ENCODE measurements at regions not wholly inside any gene's neighbourhood (a gene's known extent, or its start where the extent isn't known, plus 50 kb on each side); places are given as distances from the start of the nearest gene placed in this dataset.
"Not testable (repeated sequence)": the region's sequence is repeated elsewhere in the genome, so short reads cannot be mapped to it uniquely, and the experiment has no call there.

- no peak for DNase-seq
- Histone ChIP-seq H3K36me3 (no peaks in the 10 kb centered on the region), H3K9me3 (peaks cover 0 to 2% (median 0%) of the 10 kb centered on the region in 8 donors), H3K27me3 (replicated peaks in 1 of 7) (peaks cover 0 to 30% (median 0%) of the 10 kb centered on the region in 7 donors), H3K27ac (no peak overlapping the region), H3K4me1 (no peaks in the 10 kb centered on the region), H3K4me3 (no peak overlapping the region)
- TF ChIP-seq, protein P1, sequence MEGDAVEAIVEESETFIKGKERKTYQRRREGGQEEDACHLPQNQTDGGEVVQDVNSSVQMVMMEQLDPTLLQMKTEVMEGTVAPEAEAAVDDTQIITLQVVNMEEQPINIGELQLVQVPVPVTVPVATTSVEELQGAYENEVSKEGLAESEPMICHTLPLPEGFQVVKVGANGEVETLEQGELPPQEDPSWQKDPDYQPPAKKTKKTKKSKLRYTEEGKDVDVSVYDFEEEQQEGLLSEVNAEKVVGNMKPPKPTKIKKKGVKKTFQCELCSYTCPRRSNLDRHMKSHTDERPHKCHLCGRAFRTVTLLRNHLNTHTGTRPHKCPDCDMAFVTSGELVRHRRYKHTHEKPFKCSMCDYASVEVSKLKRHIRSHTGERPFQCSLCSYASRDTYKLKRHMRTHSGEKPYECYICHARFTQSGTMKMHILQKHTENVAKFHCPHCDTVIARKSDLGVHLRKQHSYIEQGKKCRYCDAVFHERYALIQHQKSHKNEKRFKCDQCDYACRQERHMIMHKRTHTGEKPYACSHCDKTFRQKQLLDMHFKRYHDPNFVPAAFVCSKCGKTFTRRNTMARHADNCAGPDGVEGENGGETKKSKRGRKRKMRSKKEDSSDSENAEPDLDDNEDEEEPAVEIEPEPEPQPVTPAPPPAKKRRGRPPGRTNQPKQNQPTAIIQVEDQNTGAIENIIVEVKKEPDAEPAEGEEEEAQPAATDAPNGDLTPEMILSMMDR (IDR thresholded peaks at IDR 0.05 in 8 of 11, conservative IDR thresholded peaks at IDR 0.05 in 3 of 11), result no peak
- no peak for TF ChIP-seq POLR2A (IDR thresholded peaks at IDR 0.05)
- no peak for TF ChIP-seq POLR2AphosphoS5 (IDR thresholded peaks at IDR 0.05)
- WGBS, 5 donors, result 62 to 81% (median 74%) methylated on average over 14 of the region's 14 CpGs
- intact Hi-C loops (cut with DNase I; ENCODE audit: low total_unique reads), result no loop called here
Measured at GRCh38 chr15:79562403-79562815, 130.3 kb downstream of the MINAR1 start.

DNA sequence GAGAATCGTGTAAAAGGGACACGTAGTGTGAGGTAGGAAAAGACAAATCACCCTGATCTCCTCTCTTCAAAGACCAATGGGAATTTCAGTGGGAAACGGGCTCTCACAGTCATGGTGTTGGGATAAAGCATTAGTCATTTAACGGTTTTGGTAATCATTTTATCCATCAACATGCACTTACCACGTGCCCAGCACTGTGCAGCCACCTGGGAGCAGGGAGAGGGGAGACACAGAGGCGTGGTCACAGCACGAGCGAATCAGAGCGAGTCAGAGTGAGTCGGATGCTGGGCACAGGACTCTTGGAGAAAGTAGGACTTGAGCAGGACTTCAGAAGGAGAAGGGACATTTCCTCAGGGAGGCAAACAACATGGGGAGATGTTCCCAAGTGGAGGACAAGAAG, 130.8 kb downstream of the MINAR1 start:
- peaks cover 0 to 30% (median 0%) of the 10 kb centered on the region in 7 donors for H3K27me3 ChIP-seq (replicated peaks in 1 of 7)
- H3K4me1 ChIP-seq, result no peaks in the 10 kb centered on the region
- TF ChIP-seq, protein P1 (IDR thresholded peaks at IDR 0.05 in 8 of 11, conservative IDR thresholded peaks at IDR 0.05 in 3 of 11), result no peak
- no peak for TF ChIP-seq POLR2A (IDR thresholded peaks at IDR 0.05)
- no peak for TF ChIP-seq POLR2AphosphoS5 (IDR thresholded peaks at IDR 0.05)
- H3K27ac ChIP-seq, result no peak overlapping the region
- no peaks in the 10 kb centered on the region for H3K36me3 ChIP-seq
- 80 to 86% (median 83%) methylated on average over 10 of the region's 10 CpGs for WGBS, 5 donors
- H3K4me3 ChIP-seq, result no peak overlapping the region
- intact Hi-C loops (cut with DNase I; ENCODE audit: low total_unique reads), result no loop called here
- DNase-seq, result no peak
- H3K9me3 ChIP-seq, result peaks cover 0 to 7% (median 3%) of the 10 kb centered on the region in 8 donors

GRCh38 chr15:79570004-79570403, 137.9 kb downstream of the MINAR1 start:
- intact Hi-C loops (cut with DNase I; ENCODE audit: low total_unique reads), result no loop called here

GRCh38 chr15:79572691-79573404, 140.7 kb downstream of the MINAR1 start:
- H3K4me1 ChIP-seq, result peaks cover 0 to 12% (median 3%) of the 10 kb centered on the region in 6 donors
- intact Hi-C loops (cut with DNase I; ENCODE audit: low total_unique reads), result no loop called here
- no peak for TF ChIP-seq POLR2A (IDR thresholded peaks at IDR 0.05)
- TF ChIP-seq POLR2AphosphoS5 (IDR thresholded peaks at IDR 0.05), result no peak
- TF ChIP-seq, protein P1 (IDR thresholded peaks at IDR 0.05 in 8 of 11, conservative IDR thresholded peaks at IDR 0.05 in 3 of 11), result no peak
- H3K36me3 ChIP-seq, result no peaks in the 10 kb centered on the region
- H3K27ac ChIP-seq, result no peak overlapping the region
- peaks cover 0 to 12% (median 9%) of the 10 kb centered on the region in 8 donors for H3K9me3 ChIP-seq
- DNase-seq, result no peak
- 78 to 89% (median 85%) methylated on average over 6 of the region's 6 CpGs for WGBS, 5 donors
- H3K4me3 ChIP-seq, result no peak overlapping the region
- peaks cover 0 to 22% (median 0%) of the 10 kb centered on the region in 7 donors for H3K27me3 ChIP-seq (replicated peaks in 1 of 7)

More at GRCh38 chr15:79570004-79570403, 137.9 kb downstream of the MINAR1 start:
- TF ChIP-seq POLR2AphosphoS5 (IDR thresholded peaks at IDR 0.05), result no peak
- no peak for TF ChIP-seq POLR2A (IDR thresholded peaks at IDR 0.05)
- TF ChIP-seq, protein P1 (IDR thresholded peaks at IDR 0.05 in 8 of 11, conservative IDR thresholded peaks at IDR 0.05 in 3 of 11), result no peak
- Histone ChIP-seq H3K9me3 (peaks cover 0 to 18% (median 12%) of the 10 kb centered on the region in 8 donors), H3K27me3 (replicated peaks in 1 of 7) (peaks cover 0 to 22% (median 0%) of the 10 kb centered on the region in 7 donors), H3K4me3 (no peak overlapping the region), H3K36me3 (no peaks in the 10 kb centered on the region), H3K4me1 (peaks cover 0 to 12% (median 3%) of the 10 kb centered on the region in 6 donors), H3K27ac (peak overlapping the region in 2 of 8 donors; percentile 15 to 40)
- 54 to 69% (median 57%) methylated on average over 2 of the region's 2 CpGs for WGBS, 5 donors
- DNase-seq, result no peak

DNA sequence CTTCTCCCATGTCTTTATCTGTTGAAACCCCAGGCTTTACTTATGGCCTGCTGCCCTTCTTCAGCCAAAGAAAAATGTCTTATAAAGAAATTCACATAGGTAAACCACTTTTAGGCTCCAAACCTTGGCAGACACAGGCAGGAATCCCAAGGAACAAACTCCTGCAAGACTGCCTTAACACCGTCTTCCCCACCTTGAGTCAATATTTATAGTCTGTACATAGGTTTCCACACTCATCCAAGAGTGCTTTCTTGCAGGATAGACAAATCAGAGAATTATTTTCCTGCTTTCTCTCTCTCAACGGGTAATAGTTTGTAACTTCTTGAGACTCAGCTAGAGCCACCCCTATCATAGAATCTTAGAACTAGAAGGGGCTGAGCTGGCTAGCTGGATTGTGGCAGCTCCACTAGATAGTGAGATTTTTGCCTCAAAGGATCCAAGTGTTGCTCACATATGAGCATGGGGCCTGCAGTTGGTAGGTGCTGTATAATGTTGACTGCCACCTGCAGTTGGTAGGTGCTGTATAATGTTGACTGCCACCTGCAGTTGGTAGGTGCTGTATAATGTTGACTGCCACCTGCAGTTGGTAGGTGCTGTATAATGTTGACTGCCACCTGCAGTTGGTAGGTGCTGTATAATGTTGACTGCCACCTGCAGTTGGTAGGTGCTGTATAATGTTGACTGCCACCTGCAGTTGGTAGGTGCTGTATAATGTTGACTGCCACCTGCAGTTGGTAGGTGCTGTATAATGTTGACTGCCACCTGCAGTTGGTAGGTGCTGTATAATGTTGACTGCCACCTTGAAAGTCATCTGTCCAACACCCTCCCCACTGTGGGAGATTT, 142.5 kb downstream of the MINAR1 start:
- Histone ChIP-seq H3K27me3 (replicated peaks in 1 of 7) (peaks cover 0 to 25% (median 0%) of the 10 kb centered on the region in 7 donors), H3K4me1 (peaks cover 0 to 11% (median 3%) of the 10 kb centered on the region in 6 donors)
- DNase-seq; H3K9me3 ChIP-seq; intact Hi-C loops (cut with DNase I; ENCODE audit: low total_unique reads); H3K27ac ChIP-seq; H3K36me3 ChIP-seq; H3K4me3 ChIP-seq: not testable (repeated sequence)
- 83 to 93% (median 86%) methylated on average over 2 of the region's 2 CpGs for WGBS, 5 donors
